PC-3 (cell line): ENCODE measurements at regions not wholly inside any gene's neighbourhood (a gene's known extent, or its start where the extent isn't known, plus 50 kb on each side); places are given as distances from the start of the nearest gene placed in this dataset.
A peak's percentile ranks its signal among the peaks of the same experiment; 100 is the strongest.

Source experiments
- ATAC-seq: fragments of 200-7000 bp; cut with Tn5 transposase; 2 replicates; pipeline ENCODE4 v1.9.1; 2020; ENCODE audit warnings: mild to moderate bottlenecking, moderate library complexity
- BruUV-seq: library from RNA; stranded (reverse); fragments of 400-500 nt; replicated peaks from 2 replicates; lab custom pipeline; 2021; lab: Mats Ljungman, UMichigan
- CTCF ChIA-PET: fragments of 300-600 bp; sonication (Branson Sonifier 250); formaldehyde crosslinking; loops from one replicate; lab custom pipeline; 2022; ENCODE audit warnings: antibody characterized with exemption; lab: Charles Lee
- POLR2A ChIA-PET: fragments of 300-600 bp; sonication (Branson Sonifier 250); formaldehyde crosslinking; loops from one replicate; lab custom pipeline; 2022; ENCODE audit warnings: antibody characterized with exemption; ENCODE audit not compliant: unreplicated experiment; lab: Charles Lee
- DNase-seq: peaks from one replicate; pipeline ENCODE4 v3.0.0-alpha.2; 2015
- H2AFZ ChIP-seq: fragments of 300-600 bp; sonication (generic); 2 replicates; pipeline ENCODE4 v1.6.0; 2016; ENCODE audit warnings: antibody characterized with exemption, low read length
- H3F3A ChIP-seq: fragments of 300-600 bp; sonication (generic); one replicate; pipeline ENCODE4 v1.6.0; 2017; ENCODE audit warnings: antibody characterized with exemption, low read length, control low read depth, mild to moderate bottlenecking; ENCODE audit not compliant: unreplicated experiment
- H3K27ac ChIP-seq: fragments of 300-600 bp; sonication (generic); 2 replicates; pipeline ENCODE4 v1.5.1; 2016; ENCODE audit warnings: mild to moderate bottlenecking, low read length
- H3K27me3 ChIP-seq: fragments of 300-600 bp; sonication (generic); 2 replicates; pipeline ENCODE4 v1.6.1; 2016; ENCODE audit warnings: low read length, mixed read lengths
- H3K36me3 ChIP-seq: fragments of 300-600 bp; sonication (generic); 2 replicates; pipeline ENCODE4 v1.6.1; 2016; ENCODE audit warnings: low read depth, mixed run types, low read length, mixed read lengths
- H3K4me1 ChIP-seq: fragments of 300-600 bp; sonication (generic); 2 replicates; pipeline ENCODE4 v1.5.1; 2016; ENCODE audit warnings: low read length; ENCODE audit not compliant: insufficient read depth
- H3K4me2 ChIP-seq: fragments of 300-600 bp; sonication (generic); 2 replicates; pipeline ENCODE4 v1.6.0; 2016; ENCODE audit warnings: low read length
- H3K4me3 ChIP-seq: fragments of 300-600 bp; sonication (generic); 2 replicates; pipeline ENCODE4 v1.5.1; 2016; ENCODE audit warnings: mild to moderate bottlenecking, low read length, mixed read lengths
- H3K79me2 ChIP-seq: fragments of 300-600 bp; sonication (generic); 2 replicates; pipeline ENCODE4 v1.6.1; 2017; ENCODE audit warnings: low read length, mixed read lengths
- H3K9ac ChIP-seq: fragments of 300-600 bp; sonication (generic); 2 replicates; pipeline ENCODE4 v1.6.0; 2016; ENCODE audit warnings: mild to moderate bottlenecking, low read length
- H3K9me2 ChIP-seq: fragments of 300-600 bp; sonication (generic); replicated peaks from 2 replicates; pipeline ENCODE4 v1.6.1; 2016; ENCODE audit warnings: mixed run types, low read length, mixed read lengths
- H3K9me3 ChIP-seq: fragments of 300-600 bp; sonication (generic); 2 replicates; pipeline ENCODE4 v1.6.1; 2016; ENCODE audit warnings: low read length, mixed read lengths
- H4K20me1 ChIP-seq: fragments of 300-600 bp; sonication (generic); 2 replicates; pipeline ENCODE4 v1.6.1; 2016; ENCODE audit warnings: low read length, mixed read lengths
- EZH2 ChIP-seq: fragments of 300-600 bp; sonication (generic); IDR thresholded peaks from one replicate; pipeline ENCODE4 v1.6.1; 2017; ENCODE audit warnings: antibody characterized with exemption, mild to moderate bottlenecking, low read length; ENCODE audit not compliant: unreplicated experiment
- EZH2phosphoT487 ChIP-seq: fragments of 300-600 bp; sonication (generic); IDR thresholded peaks from 2 replicates; pipeline ENCODE4 v1.6.1; 2018; ENCODE audit warnings: mild to moderate bottlenecking, antibody characterized with exemption, low read length, borderline replicate concordance
- intact Hi-C: fragments of 100-400 bp; cut with micrococcal nuclease; formaldehyde crosslinking; loops from 2 replicates; pipeline ENCODE4 v1.9.0; 2023
- TF ChIP-seq, protein P1 (sequence below): fragments of 300-600 bp; sonication (generic); conservative IDR thresholded peaks from 2 replicates; pipeline ENCODE4 v1.5.1; 2017; ENCODE audit warnings: antibody characterized with exemption, low read depth, mild to moderate bottlenecking, low read length

DNA sequence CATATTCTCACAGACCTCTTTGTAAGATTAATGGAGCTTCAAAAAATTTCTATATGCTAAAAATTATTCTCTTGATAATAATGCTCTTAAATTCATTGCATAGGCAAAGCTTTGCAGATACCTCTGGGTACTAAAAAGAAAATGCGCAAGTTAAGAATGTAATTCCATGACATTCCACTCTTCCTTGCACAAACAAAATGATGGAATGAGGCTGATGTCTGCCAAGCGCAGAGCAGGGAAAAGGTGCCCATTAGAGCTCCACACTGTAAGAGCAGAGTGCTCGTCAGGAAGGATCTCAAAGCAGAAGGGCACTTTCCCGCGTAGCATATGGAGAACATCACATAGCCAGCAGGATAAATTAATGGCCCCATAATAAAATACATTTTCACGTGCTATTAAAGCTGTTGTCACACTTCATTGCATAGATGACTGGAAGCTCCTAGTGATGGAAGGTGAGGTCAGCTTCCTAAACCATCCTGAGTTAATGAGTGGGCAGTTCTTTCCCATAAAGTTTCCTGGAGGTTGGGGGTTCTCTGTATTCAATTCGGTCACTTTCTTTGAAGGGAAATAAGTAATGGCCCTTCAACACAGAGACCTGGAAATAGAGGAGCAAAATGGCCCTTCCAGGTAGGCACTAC lies 1058.9 kb downstream of the GALC start:
- Histone ChIP-seq H3F3A (no peaks in the 10 kb centered on the region), H3K4me1 (no peaks in the 10 kb centered on the region), H3K27ac (no peak overlapping the region), H2AFZ (no peak overlapping the region), H3K36me3 (no peaks in the 10 kb centered on the region), H3K4me3 (no peak overlapping the region), H4K20me1 (no peaks in the 10 kb centered on the region), H3K79me2 (no peaks in the 10 kb centered on the region), H3K27me3 (no peaks in the 10 kb centered on the region), H3K9me2 (no peaks in the 10 kb centered on the region), H3K9me3 (0 out of 2 replicates have a peak, but pooled peaks cover 7% of the 10 kb centered on the region), H3K9ac (no peak overlapping the region), H3K4me2 (no peak overlapping the region)
- DNase-seq (no peak), ATAC-seq (no peak)
- POLR2A ChIA-PET, result no interaction called here
- CTCF ChIA-PET, result no interaction called here
- TF ChIP-seq EZH2 (no peak), EZH2phosphoT487 (no peak)
- TF ChIP-seq, protein P1, sequence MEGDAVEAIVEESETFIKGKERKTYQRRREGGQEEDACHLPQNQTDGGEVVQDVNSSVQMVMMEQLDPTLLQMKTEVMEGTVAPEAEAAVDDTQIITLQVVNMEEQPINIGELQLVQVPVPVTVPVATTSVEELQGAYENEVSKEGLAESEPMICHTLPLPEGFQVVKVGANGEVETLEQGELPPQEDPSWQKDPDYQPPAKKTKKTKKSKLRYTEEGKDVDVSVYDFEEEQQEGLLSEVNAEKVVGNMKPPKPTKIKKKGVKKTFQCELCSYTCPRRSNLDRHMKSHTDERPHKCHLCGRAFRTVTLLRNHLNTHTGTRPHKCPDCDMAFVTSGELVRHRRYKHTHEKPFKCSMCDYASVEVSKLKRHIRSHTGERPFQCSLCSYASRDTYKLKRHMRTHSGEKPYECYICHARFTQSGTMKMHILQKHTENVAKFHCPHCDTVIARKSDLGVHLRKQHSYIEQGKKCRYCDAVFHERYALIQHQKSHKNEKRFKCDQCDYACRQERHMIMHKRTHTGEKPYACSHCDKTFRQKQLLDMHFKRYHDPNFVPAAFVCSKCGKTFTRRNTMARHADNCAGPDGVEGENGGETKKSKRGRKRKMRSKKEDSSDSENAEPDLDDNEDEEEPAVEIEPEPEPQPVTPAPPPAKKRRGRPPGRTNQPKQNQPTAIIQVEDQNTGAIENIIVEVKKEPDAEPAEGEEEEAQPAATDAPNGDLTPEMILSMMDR, result no peak
- no TSS peak for BruUV-seq
- intact Hi-C loops, result no loop called here

DNA sequence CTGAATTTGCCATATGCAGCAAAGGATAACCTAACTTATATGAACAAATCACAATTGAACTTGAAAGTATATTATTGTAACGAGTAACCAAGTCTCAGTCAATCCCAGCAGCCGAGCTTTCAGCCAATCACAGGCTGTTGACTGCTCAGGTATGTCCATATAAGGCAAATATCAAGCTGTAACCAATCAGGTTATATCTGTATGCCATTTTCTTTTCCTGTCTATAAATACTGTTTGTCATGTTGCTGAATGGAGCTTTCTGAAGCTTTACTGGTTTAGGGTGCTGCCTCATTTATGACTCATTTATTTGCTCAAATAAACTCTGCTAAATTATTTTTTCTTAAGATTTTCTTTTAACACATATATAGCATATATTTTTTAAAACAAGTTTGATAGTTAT lies 1059.5 kb downstream of the GALC start:
- H2AFZ ChIP-seq, result no peak overlapping the region
- H3K36me3 ChIP-seq, result no peaks in the 10 kb centered on the region
- no peak overlapping the region for H3K4me3 ChIP-seq
- TF ChIP-seq, protein P1, result no peak
- TF ChIP-seq EZH2phosphoT487, result no peak
- no peak for TF ChIP-seq EZH2
- no peaks in the 10 kb centered on the region for H3F3A ChIP-seq
- H3K27me3 ChIP-seq, result no peaks in the 10 kb centered on the region
- CTCF ChIA-PET, result no interaction called here
- H3K27ac ChIP-seq, result no peak overlapping the region
- no TSS peak for BruUV-seq
- H3K4me1 ChIP-seq, result no peaks in the 10 kb centered on the region
- H3K9ac ChIP-seq, result no peak overlapping the region
- 0 out of 2 replicates have a peak, but pooled peaks cover 7% of the 10 kb centered on the region for H3K9me3 ChIP-seq
- POLR2A ChIA-PET, result no interaction called here
- no peaks in the 10 kb centered on the region for H4K20me1 ChIP-seq
- peak; percentile 34 for DNase-seq
- no peak overlapping the region for H3K4me2 ChIP-seq
- intact Hi-C loops, result no loop called here
- no peaks in the 10 kb centered on the region for H3K9me2 ChIP-seq
- no peaks in the 10 kb centered on the region for H3K79me2 ChIP-seq
- ATAC-seq, result no peak

DNA sequence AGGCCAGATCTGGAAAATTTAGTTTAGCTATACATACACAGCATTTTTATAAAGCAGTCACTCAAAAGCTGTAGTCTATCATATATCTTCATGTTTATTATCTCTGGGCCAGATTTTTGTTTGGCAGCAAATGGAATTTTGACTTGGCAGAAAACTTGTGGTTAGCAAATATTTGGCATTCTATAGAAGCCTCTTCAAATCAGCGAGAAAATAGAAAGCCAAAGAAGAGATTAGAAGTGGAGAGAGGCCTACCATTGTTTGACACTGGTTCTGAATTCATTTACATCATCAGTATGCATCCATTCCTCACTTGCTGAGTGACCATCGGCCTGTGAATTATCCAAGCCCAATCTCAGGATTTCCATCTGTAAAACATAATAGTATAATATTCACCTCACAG lies 1077.6 kb downstream of the GALC start:
- TF ChIP-seq EZH2phosphoT487 (no peak), EZH2 (no peak)
- TF ChIP-seq, protein P1, result no peak
- ChIA-PET POLR2A (no interaction called here), CTCF (no interaction called here)
- DNase-seq (no peak), ATAC-seq (no peak)
- H3K36me3 ChIP-seq, result no peaks in the 10 kb centered on the region
- H3K9ac ChIP-seq, result no peak overlapping the region
- H3K27ac ChIP-seq, result no peak overlapping the region
- H3K9me3 ChIP-seq, result no peaks in the 10 kb centered on the region
- H4K20me1 ChIP-seq, result no peaks in the 10 kb centered on the region
- H3K79me2 ChIP-seq, result no peaks in the 10 kb centered on the region
- no peak overlapping the region for H2AFZ ChIP-seq
- H3K27me3 ChIP-seq, result peaks cover 8% of the 10 kb centered on the region; the same call in 1 of the 2 replicates
- BruUV-seq, result no TSS peak
- intact Hi-C loops, result no loop called here
- no peaks in the 10 kb centered on the region for H3K9me2 ChIP-seq
- H3F3A ChIP-seq, result no peaks in the 10 kb centered on the region
- no peak overlapping the region for H3K4me3 ChIP-seq
- no peak overlapping the region for H3K4me2 ChIP-seq
- H3K4me1 ChIP-seq, result no peaks in the 10 kb centered on the region
